NCI-H1694 (cell line): ENCODE measurements at regions not wholly inside any gene's neighbourhood (a gene's known extent, or its start where the extent isn't known, plus 50 kb on each side); places are given as distances from the start of the nearest gene placed in this dataset.

Experiments
- DNase-seq: peaks from one replicate; lab custom pipeline; 2025; lab: John Stamatoyannopoulos, UW

DNA sequence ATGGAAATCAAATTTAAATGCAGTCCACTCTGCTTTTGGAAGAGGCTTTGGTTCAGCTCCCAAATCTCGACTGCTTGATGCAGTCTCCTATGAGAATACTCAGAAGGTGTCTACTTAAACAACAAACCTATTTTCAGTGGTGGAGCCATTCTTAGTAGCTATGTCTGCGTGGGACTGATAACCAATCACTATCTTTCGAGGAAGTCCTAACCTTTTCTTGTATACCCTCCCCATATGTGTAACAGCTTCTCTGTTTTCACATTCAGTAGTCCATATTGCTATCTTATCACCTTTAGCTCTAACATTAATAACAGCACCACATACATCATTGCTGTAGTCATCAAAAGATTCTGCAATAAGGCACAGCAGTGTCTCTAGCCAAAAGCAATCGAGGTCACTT lies 333.0 kb upstream of the ATP11B start:
- DNase-seq = no peak

DNA sequence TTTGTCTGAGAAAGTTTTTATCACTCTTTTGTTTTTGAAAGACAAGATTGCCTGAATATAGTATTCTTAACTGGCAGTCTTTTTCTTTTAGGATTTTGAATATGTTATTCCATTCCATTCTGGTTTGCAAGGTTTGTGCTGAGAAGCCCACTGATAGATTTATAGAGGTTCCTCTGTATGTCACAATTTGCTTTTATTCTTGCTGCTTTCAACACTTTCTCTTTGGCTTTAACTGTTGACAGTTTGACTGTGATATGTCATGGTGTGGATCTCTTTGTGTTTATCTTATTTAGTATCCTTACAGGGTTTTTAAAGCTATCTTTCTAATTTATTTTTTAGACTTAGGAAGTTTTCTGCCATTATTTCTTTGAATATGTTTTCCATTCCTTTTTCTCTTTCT lies 331.2 kb upstream of the ATP11B start:
- DNase-seq = no peak

DNA sequence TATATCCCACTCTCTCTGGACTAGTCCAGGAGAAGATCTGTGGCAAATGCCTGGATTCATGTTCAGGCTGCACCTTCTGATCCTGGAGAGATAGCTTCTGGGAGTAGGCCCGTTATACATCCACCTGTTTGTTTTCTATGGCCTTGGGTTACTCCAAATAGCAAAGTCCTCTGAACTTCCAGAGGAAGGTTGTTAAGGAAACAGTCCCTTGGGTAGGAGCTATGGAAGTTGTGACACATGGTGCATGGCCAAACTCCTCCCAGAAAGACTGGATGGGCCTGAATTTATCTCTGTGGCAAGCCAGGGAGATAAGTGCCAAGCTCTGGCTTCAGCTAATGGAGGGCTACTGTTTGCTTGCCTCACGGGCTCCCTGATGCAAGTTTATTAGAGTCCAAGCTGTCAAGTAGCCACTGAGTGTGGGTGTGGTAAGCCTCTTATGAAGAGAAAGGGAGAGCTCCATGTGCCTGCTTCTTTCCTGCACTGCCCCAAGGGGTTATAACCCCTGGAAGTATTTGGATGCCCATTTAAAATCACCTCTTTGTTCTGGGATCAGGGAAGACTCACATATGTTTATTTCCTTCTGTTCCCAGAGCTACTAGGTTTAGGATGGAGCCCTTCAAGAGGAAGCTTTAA lies 328.7 kb upstream of the ATP11B start:
- DNase-seq = no peak

DNA sequence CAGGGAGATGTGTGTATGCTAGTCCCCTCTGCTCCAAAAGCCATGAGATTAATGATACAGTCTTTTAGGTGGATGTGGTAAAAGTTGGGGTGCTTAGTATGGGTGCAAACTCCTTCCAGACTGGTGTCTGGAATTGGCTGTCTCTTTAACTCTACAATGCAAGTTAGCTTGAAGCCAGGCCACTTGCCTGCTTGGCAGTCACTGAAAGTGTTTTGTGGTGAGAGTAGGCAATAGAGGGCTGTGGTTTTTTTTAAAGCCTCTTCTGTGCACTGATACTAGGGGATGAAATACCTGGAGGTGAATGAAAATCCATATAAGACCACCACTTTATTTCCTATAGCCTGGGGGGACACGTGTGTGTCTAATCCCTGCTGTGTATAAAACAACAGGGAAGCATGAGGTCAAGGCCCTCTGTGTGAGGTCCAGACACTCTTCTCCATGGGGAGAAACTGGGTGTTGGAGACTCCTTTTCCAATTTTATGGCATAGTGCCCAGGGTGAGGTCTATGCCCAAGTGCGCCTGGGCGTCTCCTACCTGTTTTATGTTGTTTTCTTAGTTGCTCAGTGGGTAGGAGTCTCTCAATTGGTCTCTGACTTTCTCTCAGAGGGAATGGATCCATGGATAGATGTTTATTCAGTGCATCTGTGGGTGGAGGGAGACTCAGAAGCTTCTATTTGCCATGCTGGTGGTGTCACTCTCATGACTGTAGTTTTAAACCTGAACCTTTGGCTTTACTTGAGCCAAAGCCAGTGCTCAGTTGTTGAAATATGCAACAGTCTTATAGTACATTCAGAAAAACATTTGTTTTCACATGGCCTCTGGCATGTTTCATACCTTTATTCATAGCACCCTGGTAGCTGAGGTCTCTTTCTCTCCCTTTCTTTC lies 327.8 kb upstream of the ATP11B start:
- DNase-seq = no peak

DNA sequence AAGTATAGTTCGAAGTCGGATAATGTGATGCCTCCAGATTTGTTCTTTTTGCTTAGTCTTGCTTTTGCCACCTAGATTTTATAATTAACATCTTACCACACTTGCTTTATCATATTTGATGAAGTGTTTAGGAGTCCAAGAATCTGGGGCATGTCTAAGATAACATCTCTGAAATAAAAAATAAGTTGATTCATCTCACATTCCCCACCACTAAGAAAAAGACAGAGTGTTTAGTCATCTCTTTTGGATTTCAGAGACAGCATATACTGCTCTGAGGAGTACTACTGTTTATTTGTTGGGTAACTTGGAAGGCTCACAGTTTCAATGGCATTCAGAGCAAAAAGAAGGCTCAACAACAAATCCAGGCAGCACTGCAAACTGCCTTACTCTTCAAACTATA lies 324.2 kb upstream of the ATP11B start:
- DNase-seq = no peak

DNA sequence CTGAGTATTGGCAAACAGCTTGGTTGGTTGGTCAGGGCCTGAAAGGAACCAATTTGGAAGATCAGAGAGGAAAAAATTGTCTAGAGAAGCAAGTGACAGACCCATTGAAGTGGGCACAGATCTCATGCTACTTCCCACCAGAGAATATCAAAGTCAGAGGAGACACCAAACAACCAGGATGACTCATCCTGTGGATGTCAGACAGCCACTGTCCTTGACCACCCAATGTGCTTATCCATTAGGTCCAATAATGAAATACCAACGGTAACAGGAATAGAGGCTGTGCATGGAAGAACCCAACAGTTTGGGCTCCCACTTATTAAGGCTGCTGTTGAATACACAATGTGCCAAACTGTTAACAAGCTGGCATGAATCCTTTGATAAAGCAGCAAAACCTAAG lies 323.1 kb upstream of the ATP11B start:
- no peak for DNase-seq

DNA sequence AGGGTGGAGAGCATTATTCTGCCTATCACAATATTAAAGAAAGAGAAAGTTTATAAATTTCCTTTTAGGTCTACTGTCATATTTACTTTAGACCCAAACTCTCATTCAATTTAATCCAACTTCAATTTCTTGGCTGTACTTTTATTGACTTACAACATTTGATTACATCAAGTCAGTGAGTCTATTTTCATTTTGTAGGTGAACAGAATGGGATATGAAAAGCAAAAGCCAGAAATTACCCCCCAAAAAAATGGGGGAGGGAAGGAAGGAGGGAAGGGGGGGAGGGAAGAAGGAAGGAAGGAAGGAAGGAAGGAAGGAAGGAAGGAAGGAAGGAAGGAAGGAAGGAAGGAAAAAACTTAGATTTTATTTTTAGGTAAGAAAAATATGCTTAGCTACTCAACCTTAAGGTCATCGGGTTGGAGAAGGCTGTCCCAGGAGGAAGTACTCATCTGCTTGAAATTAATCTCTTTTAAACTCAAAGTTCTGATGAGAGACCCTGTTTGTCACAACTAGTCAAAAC lies 320.1 kb upstream of the ATP11B start:
- DNase-seq = no peak

DNA sequence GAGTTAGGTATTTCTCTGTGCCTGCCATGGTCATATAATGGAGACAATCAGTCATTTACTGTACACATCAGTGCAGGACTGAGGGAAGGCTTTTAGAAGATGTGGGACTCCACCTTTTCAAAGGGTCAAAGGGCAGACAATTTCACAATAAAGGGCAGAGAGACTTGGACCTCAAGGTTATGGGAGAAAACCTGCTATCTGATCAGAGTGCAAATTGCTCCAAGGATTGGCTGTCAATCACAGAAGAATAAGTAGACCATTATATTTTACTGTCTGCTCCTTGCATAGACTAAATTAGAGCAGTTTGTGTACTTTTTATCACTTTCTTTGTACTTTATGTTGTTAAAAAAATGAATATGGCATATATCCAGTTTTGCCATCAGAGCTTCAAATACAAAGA lies 314.9 kb upstream of the ATP11B start:
- no peak for DNase-seq

DNA sequence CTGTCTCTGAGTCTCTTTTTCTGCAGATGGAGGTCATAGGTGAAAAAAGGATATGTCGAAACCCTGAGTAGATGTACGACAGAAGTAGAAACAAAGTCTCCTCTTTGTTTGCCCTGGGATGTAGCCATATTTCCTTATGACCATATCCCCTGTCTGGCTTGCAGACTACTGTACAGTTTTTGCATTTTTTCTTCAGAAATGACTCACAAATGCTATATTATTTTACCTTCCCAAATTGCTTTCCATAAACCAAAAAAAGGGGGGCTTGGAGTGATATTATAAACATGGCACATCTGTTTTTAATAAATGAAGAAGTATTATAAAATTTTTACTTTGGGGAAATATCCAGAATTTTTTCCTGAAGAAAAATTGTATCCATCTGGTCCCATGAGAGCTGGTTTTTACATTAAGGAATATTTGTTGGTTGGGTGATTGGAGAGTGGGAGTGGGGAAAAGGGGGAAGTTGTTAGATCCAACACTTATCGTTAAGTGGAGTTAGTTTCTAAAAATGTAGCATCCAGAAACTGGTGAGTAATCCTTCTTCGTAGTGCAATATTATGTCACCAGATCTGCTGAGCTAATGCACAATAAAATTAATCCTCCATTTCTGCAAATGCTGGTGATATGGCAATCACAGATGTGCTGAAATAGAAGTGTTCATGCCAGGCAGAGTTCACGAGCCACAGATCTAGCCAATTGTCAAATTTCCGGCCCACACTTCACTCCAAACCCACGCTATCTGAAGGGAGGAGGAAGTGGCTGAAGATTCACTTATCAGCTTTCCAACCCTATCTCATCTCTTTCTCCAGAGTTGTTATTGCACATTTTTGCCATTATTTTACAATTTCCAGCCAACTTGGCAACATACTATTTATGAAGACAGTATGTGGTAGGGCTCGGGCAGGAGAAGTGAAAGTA lies 313.6 kb upstream of the ATP11B start:
- no peak for DNase-seq

DNA sequence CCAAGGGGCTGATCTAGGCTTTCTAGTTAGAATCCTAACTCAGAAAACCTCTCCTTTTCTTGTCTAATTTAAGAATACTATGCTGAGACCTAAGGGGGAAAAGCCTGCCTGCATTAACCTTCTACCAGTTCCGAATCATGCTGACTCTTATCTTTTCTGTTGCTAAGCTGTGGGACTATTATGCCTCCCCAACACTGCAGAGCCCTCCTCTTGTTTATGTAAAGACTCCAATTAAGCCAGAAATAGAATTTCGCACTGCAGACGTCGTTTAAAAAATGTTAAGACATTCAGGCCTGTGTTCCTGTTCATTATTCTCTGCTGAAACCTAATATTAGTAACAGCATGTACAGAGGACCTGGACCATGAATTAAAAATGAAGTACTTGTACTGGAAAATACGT lies 310.6 kb upstream of the ATP11B start:
- no peak for DNase-seq

DNA sequence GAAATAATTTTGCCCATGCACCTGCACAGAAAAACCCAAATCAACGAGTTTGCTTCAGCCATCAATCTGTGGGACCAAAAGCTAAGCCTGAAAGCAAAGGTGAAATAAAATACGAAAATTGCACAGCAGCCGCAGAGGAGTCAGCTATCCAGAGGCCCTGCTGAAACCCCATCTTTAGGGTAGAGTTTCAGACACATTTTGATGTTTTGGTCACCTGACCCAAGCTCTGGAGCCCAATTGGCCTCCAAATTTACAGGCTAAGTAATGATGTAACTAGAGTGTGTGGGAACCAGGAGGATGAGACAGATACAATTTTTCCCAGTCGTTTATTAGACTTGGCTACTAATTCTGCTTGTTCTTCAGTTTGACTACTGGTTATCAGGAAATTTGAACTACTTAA lies 308.6 kb upstream of the ATP11B start:
- no peak for DNase-seq

DNA sequence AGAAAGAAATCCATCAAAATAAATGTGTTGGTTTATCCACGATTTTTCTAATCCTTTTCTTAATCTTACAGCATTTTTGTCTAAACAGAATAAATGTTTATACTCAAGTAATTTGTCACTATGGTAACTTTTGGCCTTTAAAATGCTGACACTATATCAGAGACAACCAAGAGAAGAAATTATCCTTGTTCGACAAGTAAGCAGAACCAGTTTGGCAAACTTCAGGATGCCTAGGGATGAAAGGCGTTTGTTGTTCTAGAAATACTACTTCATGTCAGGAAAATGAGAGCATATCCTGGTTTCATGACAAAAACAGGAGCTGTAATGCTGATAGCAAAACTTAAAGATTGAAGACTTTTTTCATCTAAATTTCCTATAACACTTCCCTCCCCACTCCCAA lies 308.0 kb upstream of the ATP11B start:
- DNase-seq = no peak

DNA sequence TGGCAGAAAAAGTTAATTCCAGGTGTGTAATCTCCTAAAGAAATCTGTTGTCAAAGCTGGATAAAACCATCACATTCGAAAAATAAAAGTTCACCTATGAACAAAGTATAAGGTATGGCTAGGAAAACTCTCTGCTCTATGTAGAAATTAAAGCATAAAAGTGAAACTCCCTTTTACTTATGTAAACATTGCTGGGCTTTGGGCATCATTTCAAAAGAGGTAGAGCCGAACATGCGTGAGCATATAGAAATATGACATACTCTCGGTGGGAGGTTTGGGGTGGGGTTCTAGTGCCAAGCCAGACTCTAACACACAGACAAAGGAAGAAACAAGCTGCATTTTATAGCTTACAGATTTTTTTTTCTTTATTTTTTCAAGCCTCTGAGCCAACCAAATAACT lies 306.8 kb upstream of the ATP11B start:
- no peak for DNase-seq

DNA sequence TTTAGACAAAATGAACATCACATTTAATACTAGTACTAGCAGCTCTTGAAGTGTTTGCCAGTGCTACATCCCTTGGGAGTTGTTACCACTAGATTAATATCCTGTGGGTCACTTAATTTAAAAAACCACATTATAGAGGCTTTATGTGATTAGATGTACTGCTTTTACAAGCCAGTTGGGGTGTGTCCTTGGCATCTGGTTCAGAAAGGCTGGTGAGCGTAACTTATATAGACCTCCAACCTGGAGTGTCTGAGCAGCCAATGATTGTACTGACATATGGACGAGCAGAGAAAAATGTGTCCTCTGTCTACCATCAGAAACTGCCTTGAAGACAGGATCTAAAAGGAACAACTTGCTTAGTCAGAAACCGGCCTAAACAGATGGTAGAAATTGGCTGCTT lies 306.2 kb upstream of the ATP11B start:
- peak; percentile 62 for DNase-seq

DNA sequence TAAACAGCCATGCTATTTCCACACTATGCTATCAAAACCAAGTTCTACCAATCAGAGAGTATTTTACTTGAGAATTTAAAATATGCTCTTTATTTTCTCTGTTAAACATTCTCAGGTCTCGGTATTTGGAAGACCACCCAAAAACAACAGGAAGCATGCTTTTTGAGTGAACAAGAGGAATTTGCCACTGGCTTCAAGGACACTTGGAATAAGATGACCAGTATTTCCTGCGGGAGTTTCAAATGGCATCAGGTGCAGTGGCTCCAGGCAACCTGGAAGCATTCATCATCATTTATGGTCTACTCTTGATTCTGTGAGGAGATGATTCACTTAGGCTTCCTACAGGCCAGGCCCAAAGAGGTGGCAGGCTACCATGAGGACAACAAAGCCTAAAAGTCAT lies 305.7 kb upstream of the ATP11B start:
- DNase-seq = no peak

DNA sequence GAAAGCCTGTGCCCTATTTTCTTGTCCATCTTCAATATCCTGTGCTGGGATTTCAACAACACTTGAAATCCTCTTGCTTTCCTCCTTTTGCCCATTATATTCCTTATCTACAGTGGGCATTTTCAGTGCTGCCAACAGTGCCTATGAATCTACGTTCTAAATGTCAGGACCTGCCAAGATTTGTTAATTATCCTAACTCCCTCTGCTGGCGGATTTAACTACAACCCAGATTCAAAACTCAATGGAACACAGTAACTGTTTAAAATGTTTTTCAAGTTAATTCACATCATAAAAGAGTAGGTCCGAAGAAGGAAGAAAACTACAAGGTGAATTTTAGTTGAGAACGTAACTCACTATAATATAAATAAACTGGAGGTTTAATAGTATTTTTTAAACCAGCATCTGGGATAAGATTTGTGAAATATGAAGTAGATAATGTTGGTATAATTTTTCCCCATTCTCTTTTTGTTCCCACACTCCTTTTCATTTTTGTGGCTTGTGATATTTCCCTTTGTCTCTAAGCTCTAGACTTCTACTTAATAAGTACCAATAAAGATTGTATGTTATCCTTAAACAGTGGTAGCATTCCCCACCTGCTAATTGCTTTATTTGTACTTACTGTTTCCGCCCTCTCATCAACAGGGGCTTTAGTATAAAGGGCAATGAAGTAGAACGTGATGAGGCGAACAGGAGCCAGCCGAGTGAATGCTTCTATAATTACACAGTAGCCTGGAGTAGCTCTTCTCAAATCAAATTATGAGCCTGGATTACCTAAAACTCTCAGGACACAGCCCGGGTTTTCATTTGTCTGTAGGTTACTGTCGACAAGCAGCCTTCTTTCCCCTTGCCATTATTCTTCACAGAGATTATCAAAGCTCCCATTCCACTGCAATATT lies 302.5 kb upstream of the ATP11B start:
- peak; percentile 43 for DNase-seq

DNA sequence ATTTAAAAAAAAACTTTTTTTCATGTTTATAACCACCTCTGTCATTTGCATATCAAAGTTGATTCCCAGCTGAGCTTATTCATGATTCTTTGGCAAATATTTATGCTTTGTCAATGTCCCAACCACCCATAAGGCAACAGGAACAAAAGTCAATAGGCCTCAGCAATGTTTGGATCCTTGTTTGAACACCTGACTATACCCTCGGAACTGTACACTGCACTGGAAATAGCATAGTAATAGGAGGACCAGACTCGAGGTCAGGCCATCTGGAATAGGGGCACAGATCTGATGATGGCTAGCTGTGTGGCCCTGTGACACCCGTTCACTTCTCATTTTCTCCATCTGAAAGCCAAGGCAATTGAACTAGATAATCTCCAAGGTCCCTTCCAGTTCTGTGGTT lies 301.7 kb upstream of the ATP11B start:
- DNase-seq = no peak

DNA sequence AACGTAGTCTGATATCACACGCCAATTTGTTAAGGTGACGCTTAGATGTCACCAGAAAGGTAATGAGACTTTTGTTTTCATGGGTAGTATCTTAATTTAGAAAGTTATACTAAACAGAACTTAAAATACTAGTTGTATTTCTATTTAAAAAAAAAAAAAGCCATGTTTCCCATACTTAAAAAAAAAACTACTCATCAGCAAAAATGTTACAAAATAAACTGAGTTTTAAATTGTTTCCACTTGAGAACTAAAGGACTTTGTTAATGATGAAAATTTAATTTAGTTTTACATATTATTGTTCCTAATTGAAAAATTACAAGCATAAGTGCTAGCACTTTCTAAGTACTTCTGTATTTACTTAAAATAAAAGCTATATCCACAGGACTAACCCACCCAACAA lies 300.8 kb upstream of the ATP11B start:
- DNase-seq = no peak

DNA sequence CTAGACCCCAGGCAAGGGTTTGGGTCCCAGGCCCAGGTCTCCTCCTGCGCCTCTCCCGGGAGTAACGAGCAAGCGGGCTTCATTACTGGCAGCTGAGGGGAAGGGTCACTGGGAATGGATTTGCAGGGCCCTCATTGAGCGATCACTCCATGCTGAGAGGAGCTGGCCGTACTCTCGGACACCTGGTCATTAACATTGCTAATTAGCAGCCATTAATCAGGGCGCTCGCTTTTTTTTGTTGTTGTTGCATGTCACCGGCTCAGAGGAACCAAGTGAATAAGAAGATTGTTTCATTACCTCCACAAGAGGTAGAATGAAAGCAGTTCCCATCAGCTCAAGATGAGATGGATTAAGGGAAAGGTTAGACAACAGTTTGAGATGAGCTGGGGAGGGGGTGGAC lies 293.0 kb upstream of the ATP11B start:
- no peak for DNase-seq

DNA sequence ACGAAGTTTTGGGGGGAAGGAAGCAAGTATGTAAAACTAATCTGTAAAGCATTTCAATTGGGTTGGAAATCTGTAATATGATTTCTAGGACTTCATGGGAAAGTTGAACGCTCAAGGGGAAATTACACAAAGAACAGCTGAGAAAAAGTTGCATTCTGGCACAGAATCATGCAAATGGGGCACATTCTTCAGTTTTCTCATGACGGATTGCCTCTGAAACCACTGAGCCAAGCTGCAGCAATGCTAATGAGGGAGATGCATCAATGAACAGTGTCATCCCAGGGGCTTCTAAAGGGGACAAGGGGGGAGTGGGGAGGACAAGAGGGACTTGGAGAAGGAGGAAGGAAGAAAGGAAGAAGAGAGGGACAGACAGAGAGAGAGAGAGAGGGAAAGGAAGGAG lies 291.4 kb upstream of the ATP11B start:
- no peak for DNase-seq

DNA sequence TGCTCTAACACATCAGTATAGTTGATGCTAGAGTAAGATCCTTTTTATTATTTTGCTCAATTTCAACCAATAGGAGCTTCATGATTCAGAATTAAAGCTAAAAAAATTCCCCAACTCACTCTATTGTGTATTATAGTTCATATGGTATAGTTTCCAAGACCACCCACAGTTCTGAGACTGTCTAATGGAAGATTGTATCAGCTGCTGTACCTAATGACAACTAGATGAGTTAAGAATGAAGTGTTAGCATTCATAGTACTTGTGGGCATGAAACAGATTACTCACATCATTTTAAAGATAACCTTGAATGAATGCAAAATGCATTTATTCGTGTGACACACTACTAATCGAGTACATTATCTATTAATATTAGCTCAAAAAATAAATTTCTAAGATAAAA lies 289.9 kb upstream of the ATP11B start:
- no peak for DNase-seq
